22Rv1 (cell line): ENCODE measurements at regions not wholly inside any gene's neighbourhood (a gene's known extent, or its start where the extent isn't known, plus 50 kb on each side); places are given as distances from the start of the nearest gene placed in this dataset.

ENCODE experiments used
- H3K27ac ChIP-seq: fragments of 450-650 bp; 2 replicates; pipeline ENCODE4 v1.5.1; 2017
- ZFX ChIP-seq: fragments of 450-650 bp; IDR thresholded peaks from 2 replicates; pipeline ENCODE4 v1.6.1; 2017; ENCODE audit warnings: antibody characterized with exemption, borderline replicate concordance
- TF ChIP-seq, protein P1 (sequence below): fragments of 450-650 bp; IDR thresholded peaks from 2 replicates; pipeline ENCODE4 v1.5.1; 2017; ENCODE audit warnings: mild to moderate bottlenecking

GRCh38 chr10:10368951-10369576 is 648.6 kb upstream of the CELF2 start:
- TF ChIP-seq, protein P1, sequence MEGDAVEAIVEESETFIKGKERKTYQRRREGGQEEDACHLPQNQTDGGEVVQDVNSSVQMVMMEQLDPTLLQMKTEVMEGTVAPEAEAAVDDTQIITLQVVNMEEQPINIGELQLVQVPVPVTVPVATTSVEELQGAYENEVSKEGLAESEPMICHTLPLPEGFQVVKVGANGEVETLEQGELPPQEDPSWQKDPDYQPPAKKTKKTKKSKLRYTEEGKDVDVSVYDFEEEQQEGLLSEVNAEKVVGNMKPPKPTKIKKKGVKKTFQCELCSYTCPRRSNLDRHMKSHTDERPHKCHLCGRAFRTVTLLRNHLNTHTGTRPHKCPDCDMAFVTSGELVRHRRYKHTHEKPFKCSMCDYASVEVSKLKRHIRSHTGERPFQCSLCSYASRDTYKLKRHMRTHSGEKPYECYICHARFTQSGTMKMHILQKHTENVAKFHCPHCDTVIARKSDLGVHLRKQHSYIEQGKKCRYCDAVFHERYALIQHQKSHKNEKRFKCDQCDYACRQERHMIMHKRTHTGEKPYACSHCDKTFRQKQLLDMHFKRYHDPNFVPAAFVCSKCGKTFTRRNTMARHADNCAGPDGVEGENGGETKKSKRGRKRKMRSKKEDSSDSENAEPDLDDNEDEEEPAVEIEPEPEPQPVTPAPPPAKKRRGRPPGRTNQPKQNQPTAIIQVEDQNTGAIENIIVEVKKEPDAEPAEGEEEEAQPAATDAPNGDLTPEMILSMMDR, result no peak
- no peak for TF ChIP-seq ZFX
- no peak overlapping the region for H3K27ac ChIP-seq

DNA sequence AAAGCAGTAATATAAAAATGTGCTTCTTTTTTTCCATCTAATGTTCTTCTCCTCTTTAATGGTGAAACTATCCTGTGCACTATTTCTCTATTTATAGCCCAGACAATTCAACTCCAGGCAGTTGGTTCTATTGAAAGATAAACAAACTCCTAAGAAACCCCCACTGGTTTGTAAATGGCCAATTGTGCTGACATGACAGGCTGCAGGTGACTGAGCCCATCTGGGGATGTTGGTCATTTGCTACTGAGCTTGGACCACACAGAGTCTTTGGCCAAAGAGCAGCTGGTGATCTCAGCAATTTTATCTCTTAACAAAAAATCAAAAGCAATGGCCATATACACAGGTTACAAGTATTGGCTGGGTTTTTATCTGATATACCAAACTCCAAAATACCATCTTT is 631.8 kb upstream of the CELF2 start:
- no peak for TF ChIP-seq ZFX
- TF ChIP-seq, protein P1, result no peak

GRCh38 chr10:10389182-10389581 is 628.5 kb upstream of the CELF2 start:
- no peak overlapping the region for H3K27ac ChIP-seq
- TF ChIP-seq, protein P1, result no peak
- no peak for TF ChIP-seq ZFX

More for the DNA sequence above, 631.8 kb upstream of the CELF2 start:
- no peak overlapping the region for H3K27ac ChIP-seq

DNA sequence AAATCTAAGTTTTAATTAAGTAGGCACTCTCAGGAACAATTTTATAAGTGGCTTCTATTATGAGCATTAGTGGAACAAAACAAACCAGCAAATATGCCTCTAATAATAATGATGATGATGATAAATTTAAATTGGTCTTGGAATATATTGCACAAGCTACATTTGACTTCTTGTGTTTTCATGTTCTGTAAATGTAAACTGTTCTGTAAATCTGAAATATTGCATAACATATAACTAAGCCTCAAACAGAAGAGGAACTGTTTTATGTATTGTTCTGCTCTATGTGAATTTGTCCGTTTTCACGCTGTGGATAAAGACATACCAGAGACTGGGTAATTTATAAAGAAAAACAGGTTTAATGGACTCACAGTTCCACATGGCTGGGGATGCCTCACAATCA is 625.2 kb upstream of the CELF2 start:
- no peak overlapping the region for H3K27ac ChIP-seq
- TF ChIP-seq, protein P1, result no peak
- TF ChIP-seq ZFX, result no peak

DNA sequence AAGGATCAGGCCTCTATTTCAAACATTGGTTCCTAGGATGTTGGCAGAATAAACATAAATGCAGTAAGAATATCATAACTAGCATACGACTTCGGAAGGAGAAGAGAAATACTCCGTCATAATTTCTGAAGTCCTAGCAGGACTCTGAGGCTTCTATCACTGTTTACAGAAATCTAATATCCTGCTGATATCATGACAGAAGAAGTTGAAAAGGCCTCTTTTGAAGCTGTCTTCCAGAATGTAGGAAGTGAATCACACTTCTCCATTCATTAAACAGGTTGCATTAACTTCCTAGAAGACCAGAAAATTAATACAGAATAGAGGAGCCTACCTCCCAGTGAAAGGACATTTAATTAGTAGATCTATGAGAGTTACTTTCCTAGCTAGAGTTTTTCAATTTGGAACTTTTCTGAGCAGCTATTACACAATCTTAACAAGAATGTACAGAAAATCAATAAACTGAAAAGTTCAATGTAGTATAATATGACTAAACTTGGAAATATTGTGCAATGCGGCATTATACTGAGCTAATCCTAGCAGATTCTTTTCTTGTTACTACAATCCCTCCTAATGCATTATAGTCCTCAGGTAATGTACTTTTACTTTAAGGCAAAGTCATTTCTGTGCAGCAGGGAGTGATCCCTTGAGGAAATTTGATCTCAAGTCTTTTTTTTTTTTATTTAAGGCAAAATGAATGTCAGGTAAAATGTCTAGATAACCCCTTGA is 622.6 kb upstream of the CELF2 start:
- TF ChIP-seq, protein P1, result no peak
- no peak for TF ChIP-seq ZFX

DNA sequence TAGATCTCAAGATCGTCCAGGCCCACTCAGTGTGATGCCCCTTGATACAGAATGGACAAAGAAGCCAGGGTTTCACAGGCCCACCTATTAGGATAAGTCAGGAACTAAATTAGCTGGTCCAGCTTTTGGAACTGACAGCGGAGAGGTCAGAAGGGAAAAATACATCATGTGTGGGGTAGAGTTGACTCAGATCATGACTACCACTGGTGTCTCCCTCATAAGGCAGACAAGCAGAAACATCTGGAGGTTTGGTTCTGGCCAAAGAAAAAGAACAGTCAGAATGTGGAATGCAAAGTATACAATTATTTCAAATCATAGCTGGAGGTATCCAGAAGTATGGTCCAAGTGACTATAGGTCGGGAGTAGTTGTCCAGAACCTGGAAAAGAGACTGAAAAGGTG is 621.1 kb upstream of the CELF2 start:
- no peak overlapping the region for H3K27ac ChIP-seq
- TF ChIP-seq, protein P1, result no peak
- TF ChIP-seq ZFX, result no peak

More for the DNA sequence above, 622.6 kb upstream of the CELF2 start:
- no peak overlapping the region for H3K27ac ChIP-seq

- no peak overlapping the region for H3K27ac ChIP-seq
- TF ChIP-seq, protein P1, result no peak
- no peak for TF ChIP-seq ZFX
These were observed 619.8 kb upstream of the CELF2 start for GRCh38 chr10:10397906-10398305.
